ENCODE measurements at regions not wholly inside any gene's neighbourhood (a gene's known extent, or its start where the extent isn't known, plus 50 kb on each side); places are given as distances from the start of the nearest gene placed in this dataset.

DNA sequence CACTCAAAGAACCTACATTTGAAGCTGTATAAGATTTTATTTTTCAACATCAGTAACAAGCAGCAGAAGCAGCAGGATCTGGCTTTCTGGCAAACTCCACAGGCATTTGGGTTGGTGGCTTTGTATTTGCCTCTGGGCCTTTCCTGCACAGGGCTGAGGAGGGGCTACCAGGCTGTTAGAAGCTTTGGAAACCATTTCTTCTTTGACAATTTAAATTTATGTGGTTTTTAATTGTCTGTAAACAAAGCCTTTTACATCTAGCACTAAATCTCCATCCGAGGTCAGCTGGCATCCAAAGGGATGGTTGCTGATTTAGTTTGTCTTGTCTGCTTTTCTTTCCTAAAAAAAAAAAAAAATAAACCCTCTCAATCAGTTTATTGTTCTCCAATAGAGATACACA, 127.5 kb upstream of the OBI1 start:
- H4K20me1 ChIP-seq (ENCODE audit: control insufficient read depth, insufficient read depth, low read depth, low read length), result no peaks in the 10 kb centered on the region
- no peaks in the 10 kb centered on the region for H3K27me3 ChIP-seq (ENCODE audit: control insufficient read depth, low read length)
- no peaks in the 10 kb centered on the region for H3F3A ChIP-seq (ENCODE audit: control insufficient read depth, insufficient read depth)
- H3K4me2 ChIP-seq (ENCODE audit: low read length), result no peak overlapping the region
- TF ChIP-seq CTCF (IDR thresholded peaks at IDR 0.05; ENCODE audit: low read depth, low read length, poor library complexity, severe bottlenecking) (no peak), EZH2phosphoT487 (IDR thresholded peaks at IDR 0.05; ENCODE audit: borderline replicate concordance, low read length) (no peak)
- H3K27ac ChIP-seq (ENCODE audit: low read depth, low read length), result no peak overlapping the region
- no peaks in the 10 kb centered on the region for H3K79me2 ChIP-seq (ENCODE audit: control insufficient read depth, low read length)
- H3K9me3 ChIP-seq (ENCODE audit: control insufficient read depth, insufficient read depth, low read length), result no peaks in the 10 kb centered on the region
- H3K36me3 ChIP-seq (ENCODE audit: control insufficient read depth, low read length), result no peaks in the 10 kb centered on the region
- no peaks in the 10 kb centered on the region for H3K4me1 ChIP-seq (ENCODE audit: control insufficient read depth, low read length)
- no peak overlapping the region for H3K4me3 ChIP-seq (ENCODE audit: low read length)
- H3K9me2 ChIP-seq (replicated peaks; ENCODE audit: control insufficient read depth, low read length), result no peaks in the 10 kb centered on the region

GRCh38 chr13:78785764-78786163, 126.8 kb upstream of the OBI1 start:
- Histone ChIP-seq H3K27ac (ENCODE audit: low read depth, low read length) (no peak overlapping the region), H3K79me2 (ENCODE audit: control insufficient read depth, low read length) (no peaks in the 10 kb centered on the region), H3K4me3 (ENCODE audit: low read length) (no peak overlapping the region), H3K27me3 (ENCODE audit: control insufficient read depth, low read length) (no peaks in the 10 kb centered on the region), H3K9me3 (ENCODE audit: control insufficient read depth, insufficient read depth, low read length) (no peaks in the 10 kb centered on the region), H3K4me2 (ENCODE audit: low read length) (no peak overlapping the region), H3K4me1 (ENCODE audit: control insufficient read depth, low read length) (no peaks in the 10 kb centered on the region), H3K9me2 (replicated peaks; ENCODE audit: control insufficient read depth, low read length) (no peaks in the 10 kb centered on the region), H4K20me1 (ENCODE audit: control insufficient read depth, insufficient read depth, low read depth, low read length) (no peaks in the 10 kb centered on the region), H3K36me3 (ENCODE audit: control insufficient read depth, low read length) (no peaks in the 10 kb centered on the region), H3F3A (ENCODE audit: control insufficient read depth, insufficient read depth) (no peaks in the 10 kb centered on the region)
- TF ChIP-seq CTCF (IDR thresholded peaks at IDR 0.05; ENCODE audit: low read depth, low read length, poor library complexity, severe bottlenecking) (no peak), EZH2phosphoT487 (IDR thresholded peaks at IDR 0.05; ENCODE audit: borderline replicate concordance, low read length) (no peak)

DNA sequence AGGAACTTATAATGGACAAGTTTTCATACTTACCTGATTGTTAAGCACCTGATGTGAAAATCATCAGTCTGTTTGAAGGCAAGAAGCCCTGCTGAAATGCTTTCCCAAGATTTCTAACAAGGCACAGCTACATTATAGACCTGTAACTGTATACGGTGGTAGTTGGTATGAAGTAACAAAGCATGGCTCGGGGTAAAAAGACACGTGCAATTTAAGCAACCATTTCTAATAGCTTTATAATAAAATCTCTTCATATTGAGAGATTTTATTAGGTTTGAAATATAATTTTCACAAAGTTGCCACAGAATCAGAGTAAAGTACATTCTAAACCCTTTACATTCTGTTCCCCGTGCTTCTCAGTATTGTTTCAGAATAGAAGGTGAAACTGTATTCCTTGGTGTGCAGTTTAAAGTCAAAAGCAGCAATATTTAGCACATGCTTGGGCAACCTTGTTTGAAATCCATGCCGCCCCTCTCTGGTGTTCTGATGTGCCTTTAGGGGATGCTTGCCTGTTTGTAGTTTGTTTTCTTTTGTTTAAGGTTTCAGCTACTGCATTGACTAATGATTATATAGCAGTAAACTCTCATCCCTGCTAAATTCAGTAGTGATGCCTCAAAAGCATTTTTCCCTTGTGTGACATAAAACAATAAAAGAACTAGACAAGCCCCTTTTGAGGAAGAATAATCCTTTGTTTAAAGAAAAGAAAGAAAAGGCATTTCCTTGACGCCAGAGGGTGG, 125.2 kb upstream of the OBI1 start:
- Histone ChIP-seq H3K27me3 (ENCODE audit: control insufficient read depth, low read length) (no peaks in the 10 kb centered on the region), H3K36me3 (ENCODE audit: control insufficient read depth, low read length) (no peaks in the 10 kb centered on the region), H3K27ac (ENCODE audit: low read depth, low read length) (no peak overlapping the region), H4K20me1 (ENCODE audit: control insufficient read depth, insufficient read depth, low read depth, low read length) (no peaks in the 10 kb centered on the region), H3K9me2 (replicated peaks; ENCODE audit: control insufficient read depth, low read length) (no peaks in the 10 kb centered on the region), H3K4me2 (ENCODE audit: low read length) (no peak overlapping the region), H3K4me1 (ENCODE audit: control insufficient read depth, low read length) (no peaks in the 10 kb centered on the region), H3K9me3 (ENCODE audit: control insufficient read depth, insufficient read depth, low read length) (no peaks in the 10 kb centered on the region), H3K79me2 (ENCODE audit: control insufficient read depth, low read length) (no peaks in the 10 kb centered on the region), H3F3A (ENCODE audit: control insufficient read depth, insufficient read depth) (no peaks in the 10 kb centered on the region), H3K4me3 (ENCODE audit: low read length) (no peak overlapping the region)
- TF ChIP-seq EZH2phosphoT487 (IDR thresholded peaks at IDR 0.05; ENCODE audit: borderline replicate concordance, low read length), result no peak
- TF ChIP-seq CTCF (IDR thresholded peaks at IDR 0.05; ENCODE audit: low read depth, low read length, poor library complexity, severe bottlenecking), result no peak
